Body of pancreas (tissue), 4 donors: ENCODE measurements at regions not wholly inside any gene's neighbourhood (a gene's known extent, or its start where the extent isn't known, plus 50 kb on each side); places are given as distances from the start of the nearest gene placed in this dataset.

Source experiments
- ATAC-seq: fragments of 150-250 bp; one replicate; pipeline ENCODE4 v1.9.1; 2016
- DNase-seq, 4 donors: peaks; one replicate each; pipeline ENCODE4 v3.0.0-alpha.2; 2019
- H3K27ac ChIP-seq, 4 donors: fragments of 200-600 bp; sonication (generic); 1 replicate in 3 of 4; 2 replicates in 1 of 4; pipeline versions ENCODE4 v1.5.1 to v1.6.1; 2016 to 2019; ENCODE audit warnings: mild to moderate bottlenecking in 1 of 4, mixed read lengths in 1 of 4, moderate library complexity in 1 of 4
- H3K27me3 ChIP-seq, 2 donors: fragments of 200-600 bp; sonication (generic); one replicate each; pipeline ENCODE4 v1.6.0; 2016; ENCODE audit warnings: mild to moderate bottlenecking in 1 of 2
- H3K36me3 ChIP-seq, 2 donors: fragments of 200-600 bp; sonication (generic); replicated peaks in 1 of 2; 2 replicates each; pipeline ENCODE4 v1.5.1; 2016; ENCODE audit warnings: low read depth in 2 of 2; ENCODE audit not compliant: insufficient read depth in 1 of 2
- H3K4me1 ChIP-seq: fragments of 200-600 bp; sonication (generic); one replicate; pipeline ENCODE4 v1.6.0; 2016
- H3K4me3 ChIP-seq, 2 donors: fragments of 200-600 bp; sonication (generic); 1 replicate in 1 of 2; 2 replicates in 1 of 2; pipeline ENCODE4 v1.5.1; 2016 to 2019
- H3K9me3 ChIP-seq, 3 donors: fragments of 200-600 bp; sonication (generic); 1 replicate in 2 of 3; 2 replicates in 1 of 3; pipeline ENCODE4 v1.5.1; 2016
- POLR2A ChIP-seq, 3 donors: fragments of 450-650 bp; IDR thresholded peaks; one replicate each; pipeline ENCODE4 v1.6.1; 2016; ENCODE audit warnings: antibody characterized with exemption in 3 of 3, mild to moderate bottlenecking in 2 of 3
- WGBS, 2 donors: methylation state at CpG; one replicate each; pipeline ENCODE4 v1.1.5; 2017; 5-methylcytosine and 5-hydroxymethylcytosine counted together
- intact Hi-C: fragments of 100-400 bp; cut with DNase I; formaldehyde crosslinking; loops from one replicate; pipeline ENCODE4 v1.15.1; 2023
- TF ChIP-seq, protein P1 (sequence below), 7 experiments: fragments of 450-650 bp in 4 of 7; fragments of 200-600 bp in 3 of 7; sonication (generic) in 3 of 7; IDR thresholded peaks; one replicate each; pipeline ENCODE4 v1.5.1; 2016 to 2019; ENCODE audit warnings: antibody characterized with exemption in 7 of 7

DNA sequence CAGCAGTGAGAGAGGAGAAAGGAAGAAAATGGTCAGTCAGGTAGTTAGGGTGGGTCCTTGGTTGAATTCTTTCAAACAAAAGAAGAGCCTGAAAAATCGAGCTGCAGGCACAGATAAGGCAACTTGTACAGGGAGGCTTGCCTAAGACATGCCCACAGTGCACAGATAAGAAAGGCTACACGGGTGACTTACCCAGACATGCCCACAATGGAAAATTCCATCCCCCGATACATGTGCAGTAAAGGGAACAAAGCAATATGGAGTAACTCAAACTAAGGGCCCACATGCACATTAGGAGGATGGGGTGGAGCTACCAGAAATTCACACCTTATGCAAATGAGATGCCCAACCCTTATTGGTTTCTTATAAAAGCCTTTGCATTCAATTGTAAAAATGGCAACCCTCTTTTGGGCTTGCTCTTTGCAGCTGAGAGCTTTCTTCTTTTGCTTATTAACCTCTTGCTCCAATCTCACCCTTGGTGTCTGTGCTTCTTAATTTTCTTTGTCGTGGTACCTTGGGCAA is 110.3 kb upstream of the RMP24 start:
- H3K27ac ChIP-seq = no peak overlapping the region
- DNase-seq = no peak
- no peak overlapping the region for H3K4me3 ChIP-seq
- H3K9me3 ChIP-seq = no peaks in the 10 kb centered on the region
- 37 to 50% methylated on average over 4 of the region's 4 CpGs for WGBS, 2 donors
- intact Hi-C loops = no loop called here
- no peak for ATAC-seq
- no peaks in the 10 kb centered on the region for H3K36me3 ChIP-seq
- TF ChIP-seq POLR2A (IDR thresholded peaks at IDR 0.05) = no peak
- H3K4me1 ChIP-seq = no peaks in the 10 kb centered on the region
- no peaks in the 10 kb centered on the region for H3K27me3 ChIP-seq

DNA sequence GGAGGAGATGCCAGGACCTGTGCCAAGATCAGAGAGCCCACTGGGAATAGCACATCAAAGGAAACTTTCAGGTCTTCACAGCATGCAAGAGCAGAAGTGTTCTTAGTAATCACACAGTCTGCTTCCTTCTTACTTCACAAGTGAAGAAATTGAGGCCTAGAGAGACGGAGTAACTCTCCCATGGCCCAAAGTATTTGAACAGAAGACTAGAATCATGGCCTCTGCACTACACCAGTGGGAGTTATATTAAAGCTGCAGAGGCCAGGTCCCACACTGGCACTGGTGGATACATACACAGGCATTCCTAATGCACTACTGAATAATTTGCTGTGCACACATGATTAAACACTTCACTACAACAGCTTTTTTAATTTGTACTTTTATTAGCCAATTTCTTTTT is 107.6 kb upstream of the RMP24 start:
- no peak overlapping the region for H3K27ac ChIP-seq
- 64 to 69% methylated on average over 1 of the region's 1 CpG for WGBS, 2 donors
- H3K27me3 ChIP-seq = no peaks in the 10 kb centered on the region
- TF ChIP-seq, protein P1, sequence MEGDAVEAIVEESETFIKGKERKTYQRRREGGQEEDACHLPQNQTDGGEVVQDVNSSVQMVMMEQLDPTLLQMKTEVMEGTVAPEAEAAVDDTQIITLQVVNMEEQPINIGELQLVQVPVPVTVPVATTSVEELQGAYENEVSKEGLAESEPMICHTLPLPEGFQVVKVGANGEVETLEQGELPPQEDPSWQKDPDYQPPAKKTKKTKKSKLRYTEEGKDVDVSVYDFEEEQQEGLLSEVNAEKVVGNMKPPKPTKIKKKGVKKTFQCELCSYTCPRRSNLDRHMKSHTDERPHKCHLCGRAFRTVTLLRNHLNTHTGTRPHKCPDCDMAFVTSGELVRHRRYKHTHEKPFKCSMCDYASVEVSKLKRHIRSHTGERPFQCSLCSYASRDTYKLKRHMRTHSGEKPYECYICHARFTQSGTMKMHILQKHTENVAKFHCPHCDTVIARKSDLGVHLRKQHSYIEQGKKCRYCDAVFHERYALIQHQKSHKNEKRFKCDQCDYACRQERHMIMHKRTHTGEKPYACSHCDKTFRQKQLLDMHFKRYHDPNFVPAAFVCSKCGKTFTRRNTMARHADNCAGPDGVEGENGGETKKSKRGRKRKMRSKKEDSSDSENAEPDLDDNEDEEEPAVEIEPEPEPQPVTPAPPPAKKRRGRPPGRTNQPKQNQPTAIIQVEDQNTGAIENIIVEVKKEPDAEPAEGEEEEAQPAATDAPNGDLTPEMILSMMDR (IDR thresholded peaks at IDR 0.05) = no peak
- no peak for TF ChIP-seq POLR2A (IDR thresholded peaks at IDR 0.05)
- no peaks in the 10 kb centered on the region for H3K4me1 ChIP-seq
- DNase-seq = no peak
- H3K36me3 ChIP-seq = no peaks in the 10 kb centered on the region
- no peak overlapping the region for H3K4me3 ChIP-seq
- intact Hi-C loops = no loop called here
- no peak for ATAC-seq
- no peaks in the 10 kb centered on the region for H3K9me3 ChIP-seq

DNA sequence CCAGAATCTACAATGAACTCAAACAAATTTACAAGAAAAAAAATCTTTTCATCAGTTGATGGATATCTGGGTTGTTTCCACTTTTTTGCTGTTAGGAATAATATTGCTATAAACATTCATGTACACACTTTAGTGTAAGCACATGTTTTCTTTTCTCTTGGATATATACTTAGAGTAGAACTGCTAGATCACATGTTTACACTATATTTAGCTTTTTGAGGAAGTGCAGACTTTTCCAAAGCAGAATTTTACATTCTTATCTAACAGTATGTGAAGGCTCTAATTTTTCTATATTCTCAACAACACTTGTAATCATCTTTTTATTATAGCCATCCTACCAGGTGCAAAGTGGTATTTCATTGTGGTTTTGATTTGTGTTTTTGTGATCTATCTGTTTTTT is 103.6 kb upstream of the RMP24 start:
- Histone ChIP-seq H3K27ac (no peak overlapping the region), H3K27me3 (no peaks in the 10 kb centered on the region), H3K36me3 (no peaks in the 10 kb centered on the region), H3K4me1 (no peaks in the 10 kb centered on the region), H3K9me3 (no peaks in the 10 kb centered on the region), H3K4me3 (no peak overlapping the region)
- no peak for ATAC-seq
- DNase-seq = no peak
- TF ChIP-seq, protein P1 (IDR thresholded peaks at IDR 0.05) = no peak
- no peak for TF ChIP-seq POLR2A (IDR thresholded peaks at IDR 0.05)
- intact Hi-C loops = no loop called here

DNA sequence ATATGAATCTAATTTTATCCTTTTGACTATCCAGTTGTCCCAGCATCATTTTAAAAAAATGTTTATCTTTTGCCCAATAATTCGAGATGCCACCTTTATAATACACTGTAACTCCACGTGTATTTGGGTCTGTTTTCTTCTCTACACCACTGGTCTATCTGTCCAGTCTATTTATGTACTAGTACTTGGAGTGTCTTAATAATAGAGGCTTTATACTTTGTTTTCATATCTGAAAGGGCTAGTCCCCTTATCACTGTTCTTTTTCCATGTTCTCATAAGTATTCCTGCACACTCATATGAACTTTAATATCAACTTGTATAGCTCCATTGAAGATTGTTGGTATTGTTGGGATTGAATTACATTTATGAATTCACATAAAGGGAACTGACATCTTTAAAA is 101.1 kb upstream of the RMP24 start:
- Histone ChIP-seq H3K36me3 (no peaks in the 10 kb centered on the region), H3K4me1 (no peaks in the 10 kb centered on the region), H3K4me3 (no peak overlapping the region), H3K9me3 (no peaks in the 10 kb centered on the region), H3K27me3 (no peaks in the 10 kb centered on the region), H3K27ac (no peak overlapping the region)
- no peak for TF ChIP-seq POLR2A (IDR thresholded peaks at IDR 0.05)
- TF ChIP-seq, protein P1 (IDR thresholded peaks at IDR 0.05) = no peak
- WGBS, 2 donors = 37 to 44% methylated on average over 2 of the region's 2 CpGs
- intact Hi-C loops = no loop called here
- DNase-seq = no peak
- ATAC-seq = no peak

DNA sequence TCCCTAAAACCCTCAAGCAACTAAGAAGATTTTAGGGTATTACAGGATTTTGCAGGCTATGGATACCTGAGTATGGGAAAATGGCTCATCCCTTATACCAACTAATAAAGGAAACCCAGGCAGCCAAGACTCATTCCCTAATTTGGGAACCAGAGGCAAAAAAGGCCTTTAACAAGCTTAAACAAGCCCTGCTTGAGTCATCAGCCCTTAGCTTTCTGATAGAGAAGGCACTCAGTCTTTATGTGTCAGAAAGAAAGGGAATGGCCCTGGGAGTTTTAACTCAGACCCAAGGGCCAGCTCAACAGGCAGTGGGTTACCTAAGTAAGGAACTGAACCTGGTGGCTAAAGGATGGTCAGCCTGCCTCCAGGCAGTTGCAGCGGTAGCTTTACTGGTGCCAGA is 96.9 kb upstream of the RMP24 start:
- intact Hi-C loops = no loop called here
- ATAC-seq = no peak

More for the DNA sequence above, 96.9 kb upstream of the RMP24 start:
- no peak overlapping the region for H3K4me3 ChIP-seq
- WGBS, 2 donors = 100% methylated on average over 1 of the region's 1 CpG
- no peaks in the 10 kb centered on the region for H3K9me3 ChIP-seq
- no peak overlapping the region for H3K27ac ChIP-seq
- DNase-seq = no peak
- no peaks in the 10 kb centered on the region for H3K4me1 ChIP-seq
- no peaks in the 10 kb centered on the region for H3K27me3 ChIP-seq
- no peaks in the 10 kb centered on the region for H3K36me3 ChIP-seq
- no peak for TF ChIP-seq POLR2A (IDR thresholded peaks at IDR 0.05)
- TF ChIP-seq, protein P1 (IDR thresholded peaks at IDR 0.05) = no peak
